ENCODE measurements at regions not wholly inside any gene's neighbourhood (a gene's known extent, or its start where the extent isn't known, plus 50 kb on each side); places are given as distances from the start of the nearest gene placed in this dataset.

- no peak for DNase-seq
Observed at GRCh38 chr6:44642349-44642748, 254.8 kb downstream of the CDC5L start.

- DNase-seq: peak; percentile 18
Observed at GRCh38 chr6:44642870-44643522, 255.5 kb downstream of the CDC5L start.

- no peak for DNase-seq
Observed at GRCh38 chr6:44645276-44645675, 257.8 kb downstream of the CDC5L start.

- no peak for DNase-seq
Observed at GRCh38 chr6:44646355-44646754, 258.8 kb downstream of the CDC5L start.

GRCh38 chr6:44649365-44650025 lies 262.0 kb downstream of the CDC5L start:
- no peak for DNase-seq

- DNase-seq: no peak
Observed at GRCh38 chr6:44650495-44650894, 263.0 kb downstream of the CDC5L start.

- DNase-seq: no peak
Observed at GRCh38 chr6:44650947-44651346, 263.4 kb downstream of the CDC5L start.

GRCh38 chr6:44651604-44652003 lies 264.1 kb downstream of the CDC5L start:
- no peak for DNase-seq

- no peak for DNase-seq
Observed at GRCh38 chr6:44652547-44652946, 265.0 kb downstream of the CDC5L start.

GRCh38 chr6:44653091-44653490 lies 265.6 kb downstream of the CDC5L start:
- DNase-seq: no peak

GRCh38 chr6:44653761-44654218 lies 266.3 kb downstream of the CDC5L start:
- DNase-seq: no peak

GRCh38 chr6:44655412-44656342 lies 268.2 kb downstream of the CDC5L start:
- peak; percentile 74 for DNase-seq

- DNase-seq: no peak
Observed at GRCh38 chr6:44656691-44657090, 269.2 kb downstream of the CDC5L start.

GRCh38 chr6:44657206-44657819 lies 269.8 kb downstream of the CDC5L start:
- DNase-seq: no peak

GRCh38 chr6:44658571-44658970 lies 271.1 kb downstream of the CDC5L start:
- no peak for DNase-seq

GRCh38 chr6:44659726-44660125 lies 272.2 kb downstream of the CDC5L start:
- DNase-seq: no peak

GRCh38 chr6:44660561-44661220 lies 273.2 kb downstream of the CDC5L start:
- no peak for DNase-seq

GRCh38 chr6:44661221-44662008 lies 273.9 kb downstream of the CDC5L start:
- no peak for DNase-seq

- no peak for DNase-seq
Observed at GRCh38 chr6:44662461-44663121, 275.1 kb downstream of the CDC5L start.

GRCh38 chr6:44663860-44664634 lies 276.5 kb downstream of the CDC5L start:
- no peak for DNase-seq

Measured in activated naive CD4-positive, alpha-beta T cell treated with anti-CD3 and anti-CD28 coated beads, Interleukin-2, amount 50 U/mL, for 16 hours (primary cell).